Neural cell (in vitro differentiated cells): ENCODE measurements at regions not wholly inside any gene's neighbourhood (a gene's known extent, or its start where the extent isn't known, plus 50 kb on each side); places are given as distances from the start of the nearest gene placed in this dataset.

Source experiments
- H2AFZ ChIP-seq: fragments of 200-600, 300-800 bp; sonication (generic), shearing (Covaris generic); 2 replicates; pipeline ENCODE4 v1.6.0; 2014; ENCODE audit warnings: low read depth, mild to moderate bottlenecking, antibody characterized with exemption, low read length, moderate library complexity
- H3F3A ChIP-seq: fragments of 200-600 bp; shearing (Covaris generic); 2 replicates; pipeline ENCODE4 v1.6.1; 2016; ENCODE audit warnings: mild to moderate bottlenecking, moderate library complexity, mixed read lengths, antibody characterized with exemption, low read length; ENCODE audit not compliant: insufficient read depth, poor library complexity, severe bottlenecking
- H3K27ac ChIP-seq: fragments of 200-600, 300-800 bp; sonication (generic), shearing (Covaris generic); 2 replicates; pipeline ENCODE4 v1.5.1; 2014; ENCODE audit warnings: mild to moderate bottlenecking, low read length, moderate library complexity
- H3K27me3 ChIP-seq: fragments of 300-800, 200-600 bp; sonication (generic), shearing (Covaris generic); 2 replicates; pipeline ENCODE4 v1.6.0; 2014; ENCODE audit warnings: mild to moderate bottlenecking, low read depth, low read length, moderate library complexity; ENCODE audit not compliant: insufficient read depth
- H3K36me3 ChIP-seq: fragments of 300-800, 200-600 bp; sonication (generic), shearing (Covaris generic); 2 replicates; pipeline ENCODE4 v1.5.1; 2014; ENCODE audit warnings: mild to moderate bottlenecking, antibody characterized with exemption, low read length, moderate library complexity; ENCODE audit not compliant: insufficient read depth
- H3K4me2 ChIP-seq: fragments of 300-800, 200-600 bp; sonication (generic), shearing (Covaris generic); 2 replicates; pipeline ENCODE4 v1.6.0; 2014; ENCODE audit warnings: mild to moderate bottlenecking, low read length
- H3K4me3 ChIP-seq: fragments of 300-800, 200-600 bp; sonication (generic), shearing (Covaris generic); 2 replicates; pipeline ENCODE4 v1.5.1; 2014; ENCODE audit warnings: mild to moderate bottlenecking, low read length, moderate library complexity
- H3K79me2 ChIP-seq: fragments of 200-600 bp; shearing (Covaris generic); replicated peaks from 2 replicates; pipeline ENCODE4 v1.6.0; 2014; ENCODE audit warnings: mild to moderate bottlenecking, low read length, moderate library complexity; ENCODE audit not compliant: insufficient read depth
- H3K9ac ChIP-seq: fragments of 300-800, 200-600 bp; sonication (generic), shearing (Covaris generic); 2 replicates; pipeline ENCODE4 v1.6.1; 2016; ENCODE audit warnings: mild to moderate bottlenecking, low read length, mixed read lengths
- H3K9me2 ChIP-seq: fragments of 200-600 bp; shearing (Covaris generic); 2 replicates; pipeline ENCODE4 v1.6.1; 2016; ENCODE audit warnings: mild to moderate bottlenecking, low read length, mixed read lengths; ENCODE audit not compliant: insufficient read depth
- H3K9me3 ChIP-seq: fragments of 200-600, 300-800 bp; sonication (generic), shearing (Covaris generic); 2 replicates; pipeline ENCODE4 v1.6.1; 2016; ENCODE audit warnings: mild to moderate bottlenecking, mixed run types, low read length, moderate library complexity, mixed read lengths
- H4K20me1 ChIP-seq: fragments of 200-600 bp; shearing (Covaris generic); 2 replicates; pipeline ENCODE4 v1.6.1; 2016; ENCODE audit warnings: mild to moderate bottlenecking, mixed run types; ENCODE audit not compliant: insufficient read depth
- CTCF ChIP-seq: fragments of 450-650 bp; IDR thresholded peaks from 2 replicates; pipeline ENCODE4 v1.5.1; 2014; ENCODE audit warnings: antibody characterized with exemption, mild to moderate bottlenecking, moderate library complexity; ENCODE audit not compliant: poor library complexity, severe bottlenecking
- EP300 ChIP-seq: fragments of 450-650 bp; conservative IDR thresholded peaks from 2 replicates; pipeline ENCODE4 v1.6.1; 2014; ENCODE audit warnings: antibody characterized with exemption, mild to moderate bottlenecking, moderate library complexity; ENCODE audit not compliant: poor library complexity, severe bottlenecking
- EZH2 ChIP-seq: fragments of 200-600, 300-800 bp; shearing (Covaris generic), sonication (generic); IDR thresholded peaks from 2 replicates; pipeline ENCODE4 v1.6.1; 2014; ENCODE audit warnings: antibody characterized with exemption, low read length, borderline replicate concordance, mild to moderate bottlenecking; ENCODE audit not compliant: insufficient read depth, poor library complexity, severe bottlenecking
- MXI1 ChIP-seq: fragments of 450-650 bp; conservative IDR thresholded peaks from 2 replicates; pipeline ENCODE4 v1.6.1; 2014; ENCODE audit warnings: antibody characterized with exemption, mild to moderate bottlenecking; ENCODE audit not compliant: poor library complexity, severe bottlenecking
- POLR2AphosphoS5 ChIP-seq: IDR thresholded peaks from 2 replicates; pipeline ENCODE4 v1.6.1; 2012
- RAD21 ChIP-seq: fragments of 450-650 bp; conservative IDR thresholded peaks from 2 replicates; pipeline ENCODE4 v1.6.1; 2014; ENCODE audit warnings: antibody characterized with exemption, mild to moderate bottlenecking, moderate library complexity
- REST ChIP-seq: IDR thresholded peaks from 2 replicates; pipeline ENCODE4 v1.6.1; 2012; ENCODE audit warnings: borderline replicate concordance
- SMC3 ChIP-seq: fragments of 450-650 bp; conservative IDR thresholded peaks from 2 replicates; pipeline ENCODE4 v1.6.1; 2014; ENCODE audit warnings: antibody characterized with exemption, mild to moderate bottlenecking, moderate library complexity; ENCODE audit not compliant: poor library complexity
- TAF1 ChIP-seq: IDR thresholded peaks from 2 replicates; pipeline ENCODE4 v1.6.1; 2012; ENCODE audit warnings: low read depth

- no peaks in the 10 kb centered on the region for H3F3A ChIP-seq
- no peak overlapping the region for H3K4me3 ChIP-seq
- H3K4me2 ChIP-seq: no peak overlapping the region
- H3K9me2 ChIP-seq: no peaks in the 10 kb centered on the region
- H2AFZ ChIP-seq: no peak overlapping the region
- no peaks in the 10 kb centered on the region for H3K27me3 ChIP-seq
- H3K9me3 ChIP-seq: no peaks in the 10 kb centered on the region
- H3K36me3 ChIP-seq: no peaks in the 10 kb centered on the region
- no peak overlapping the region for H3K27ac ChIP-seq
- TF ChIP-seq EZH2: no peak
- TF ChIP-seq REST: no peak
- TF ChIP-seq CTCF: no peak
- no peak for TF ChIP-seq RAD21
- no peak for TF ChIP-seq EP300
- TF ChIP-seq SMC3: no peak
- TF ChIP-seq MXI1: no peak
- no peak for TF ChIP-seq POLR2AphosphoS5
- no peak for TF ChIP-seq TAF1
- no peaks in the 10 kb centered on the region for H3K79me2 ChIP-seq
- no peaks in the 10 kb centered on the region for H4K20me1 ChIP-seq
- no peak overlapping the region for H3K9ac ChIP-seq
These were observed 503.4 kb downstream of the NFIB start for GRCh38 chr9:13810510-13810909.

GRCh38 chr9:13809401-13809800, 504.5 kb downstream of the NFIB start:
- Histone ChIP-seq H3K4me2 (no peak overlapping the region), H2AFZ (no peak overlapping the region)

More at GRCh38 chr9:13809401-13809800, 504.5 kb downstream of the NFIB start:
- Histone ChIP-seq H3F3A (no peaks in the 10 kb centered on the region), H4K20me1 (no peaks in the 10 kb centered on the region), H3K36me3 (no peaks in the 10 kb centered on the region), H3K9me3 (no peaks in the 10 kb centered on the region), H3K9ac (no peak overlapping the region), H3K4me3 (no peak overlapping the region), H3K9me2 (no peaks in the 10 kb centered on the region), H3K27me3 (no peaks in the 10 kb centered on the region), H3K27ac (no peak overlapping the region), H3K79me2 (no peaks in the 10 kb centered on the region)
- no peak for TF ChIP-seq CTCF
- no peak for TF ChIP-seq RAD21
- TF ChIP-seq EZH2: no peak
- no peak for TF ChIP-seq SMC3
- TF ChIP-seq MXI1: no peak
- TF ChIP-seq REST: no peak
- TF ChIP-seq TAF1: no peak
- TF ChIP-seq POLR2AphosphoS5: no peak
- no peak for TF ChIP-seq EP300
